ENCODE measurements at regions not wholly inside any gene's neighbourhood (a gene's known extent, or its start where the extent isn't known, plus 50 kb on each side); places are given as distances from the start of the nearest gene placed in this dataset.
"Not testable (repeated sequence)": the region's sequence is repeated elsewhere in the genome, so short reads cannot be mapped to it uniquely, and the experiment has no call there.

DNA sequence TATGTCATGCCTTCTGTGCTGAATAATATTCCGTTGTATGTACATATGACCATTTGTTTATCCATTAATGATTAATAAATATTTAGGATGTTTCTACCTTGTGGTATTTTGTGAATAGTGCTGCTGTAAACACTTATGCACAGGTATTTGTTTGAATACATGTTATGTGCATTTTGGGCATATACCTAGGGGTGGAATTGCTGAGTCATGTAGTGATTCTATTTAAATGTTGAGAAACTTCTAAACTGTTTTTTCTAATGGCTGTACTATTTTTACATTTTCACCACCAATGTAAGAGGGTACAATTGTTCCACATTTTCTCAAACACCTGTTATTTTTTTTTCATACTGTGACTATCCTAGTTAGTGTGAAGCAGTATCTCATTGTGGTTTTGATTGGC, 1318.6 kb downstream of the TECRL start:
- WGBS: 94% methylated on average over 1 of the region's 1 CpG
- Histone ChIP-seq H3K4me1 (ENCODE audit: control insufficient read depth in 2 of 2, insufficient read depth in 2 of 2, low read length in 2 of 2) (no peaks in the 10 kb centered on the region), H3K4me3 (ENCODE audit: low read length in 2 of 2) (no peak overlapping the region), H3K27ac (ENCODE audit: low read depth in 1 of 2, low read length in 1 of 2) (no peak overlapping the region), H3K27me3 (ENCODE audit: control insufficient read depth in 2 of 2, insufficient read depth in 1 of 2, low read length in 1 of 2) (no peaks in the 10 kb centered on the region), H3K9me3 (ENCODE audit: control insufficient read depth in 2 of 2, insufficient read depth in 1 of 2, low read length in 1 of 2) (peaks cover 0 to 3% of the 10 kb centered on the region in 2 donors), H3K36me3 (ENCODE audit: control insufficient read depth in 2 of 2, insufficient read depth in 2 of 2, low read length in 1 of 2) (no peaks in the 10 kb centered on the region)
- DNase-seq (ENCODE audit: low read depth in 6 of 9, low spot score in 9 of 9): no peak

DNA sequence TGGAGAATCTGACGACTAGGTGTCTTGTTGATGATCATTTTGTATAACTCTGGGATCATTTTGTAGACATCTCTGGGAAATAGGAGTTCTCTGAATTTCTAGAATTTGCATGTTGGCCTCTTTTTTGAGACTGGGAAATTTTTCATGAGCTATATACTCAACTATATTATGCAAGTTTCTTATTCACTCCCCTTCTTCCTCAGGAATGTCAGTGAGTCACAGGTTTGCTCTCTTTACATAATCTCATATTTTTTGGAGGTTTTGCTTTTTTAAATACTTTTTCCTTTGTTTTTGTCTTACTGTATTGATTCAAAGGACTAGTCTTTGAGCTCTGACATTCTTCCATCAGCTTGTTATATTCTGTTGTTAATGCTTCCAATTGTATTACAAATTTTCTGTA, 1324.2 kb downstream of the TECRL start:
- no peak overlapping the region for H3K4me3 ChIP-seq (ENCODE audit: low read length in 2 of 2)
- WGBS: 89% methylated on average over 1 of the region's 1 CpG
- H3K9me3 ChIP-seq (ENCODE audit: control insufficient read depth in 2 of 2, insufficient read depth in 1 of 2, low read length in 1 of 2): peaks cover 0 to 5% of the 10 kb centered on the region in 2 donors
- H3K4me1 ChIP-seq (ENCODE audit: control insufficient read depth in 2 of 2, insufficient read depth in 2 of 2, low read length in 2 of 2): no peaks in the 10 kb centered on the region
- DNase-seq (ENCODE audit: low read depth in 6 of 9, low spot score in 9 of 9): no peak
- H3K27ac ChIP-seq (ENCODE audit: low read depth in 1 of 2, low read length in 1 of 2): no peak overlapping the region
- no peaks in the 10 kb centered on the region for H3K36me3 ChIP-seq (ENCODE audit: control insufficient read depth in 2 of 2, insufficient read depth in 2 of 2, low read length in 1 of 2)
- no peaks in the 10 kb centered on the region for H3K27me3 ChIP-seq (ENCODE audit: control insufficient read depth in 2 of 2, insufficient read depth in 1 of 2, low read length in 1 of 2)

DNA sequence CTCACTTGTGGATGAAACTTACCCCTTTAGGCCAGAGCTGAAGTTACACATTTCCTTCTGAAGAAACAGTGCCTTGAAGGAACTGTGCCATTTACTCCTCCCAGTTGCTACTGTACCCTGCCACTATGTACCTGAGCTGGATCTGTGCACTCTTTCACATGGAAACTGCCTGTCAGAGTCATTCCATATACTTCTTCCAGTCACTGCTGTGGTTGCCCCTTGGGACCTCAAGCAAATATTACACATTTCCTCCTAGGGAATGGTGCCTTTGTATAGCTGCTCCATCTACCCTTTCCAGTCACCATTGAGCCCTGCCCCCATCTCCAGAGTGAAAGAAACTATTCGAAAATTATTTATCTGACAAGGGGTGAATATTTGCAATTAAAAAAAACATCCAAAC, 1328.3 kb downstream of the TECRL start:
- Histone ChIP-seq H3K36me3 (ENCODE audit: control insufficient read depth in 2 of 2, insufficient read depth in 2 of 2, low read length in 1 of 2) (no peaks in the 10 kb centered on the region), H3K27ac (ENCODE audit: low read depth in 1 of 2, low read length in 1 of 2) (no peak overlapping the region), H3K27me3 (ENCODE audit: control insufficient read depth in 2 of 2, insufficient read depth in 1 of 2, low read length in 1 of 2) (no peaks in the 10 kb centered on the region), H3K9me3 (ENCODE audit: control insufficient read depth in 2 of 2, insufficient read depth in 1 of 2, low read length in 1 of 2) (peaks cover 0 to 14% of the 10 kb centered on the region in 2 donors), H3K4me1 (ENCODE audit: control insufficient read depth in 2 of 2, insufficient read depth in 2 of 2, low read length in 2 of 2) (no peaks in the 10 kb centered on the region), H3K4me3 (ENCODE audit: low read length in 2 of 2) (no peak overlapping the region)
- WGBS: 80% methylated on average over 1 of the region's 1 CpG
- no peak for DNase-seq (ENCODE audit: low read depth in 6 of 9, low spot score in 9 of 9)

DNA sequence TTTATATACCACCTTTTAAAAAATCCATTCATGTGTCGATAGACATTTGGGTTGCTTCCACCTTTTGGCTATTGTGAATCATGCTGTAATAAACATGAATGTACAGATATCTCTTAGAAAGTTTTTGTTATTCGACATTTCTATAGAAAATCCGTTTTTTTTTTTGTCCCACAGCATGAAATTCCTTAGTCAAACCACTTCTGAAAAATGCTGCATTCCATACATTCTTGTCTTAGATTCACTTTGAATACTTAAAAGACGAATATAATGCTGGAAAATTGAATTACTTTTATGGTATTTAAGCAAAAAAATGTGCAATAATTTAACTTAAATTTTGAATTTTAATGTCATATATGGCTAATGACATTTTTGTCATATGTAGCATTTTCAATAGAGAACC, 1345.5 kb downstream of the TECRL start:
- no peaks in the 10 kb centered on the region for H3K4me1 ChIP-seq (ENCODE audit: control insufficient read depth in 2 of 2, insufficient read depth in 2 of 2, low read length in 2 of 2)
- H3K27me3 ChIP-seq (ENCODE audit: control insufficient read depth in 2 of 2, insufficient read depth in 1 of 2, low read length in 1 of 2): no peaks in the 10 kb centered on the region
- no peaks in the 10 kb centered on the region for H3K36me3 ChIP-seq (ENCODE audit: control insufficient read depth in 2 of 2, insufficient read depth in 2 of 2, low read length in 1 of 2)
- H3K4me3 ChIP-seq (ENCODE audit: low read length in 2 of 2): no peak overlapping the region
- 78% methylated on average over 4 of the region's 4 CpGs for WGBS
- H3K9me3 ChIP-seq (ENCODE audit: control insufficient read depth in 2 of 2, insufficient read depth in 1 of 2, low read length in 1 of 2): peaks cover 0 to 3% of the 10 kb centered on the region in 2 donors
- DNase-seq (ENCODE audit: low read depth in 6 of 9, low spot score in 9 of 9): no peak
- H3K27ac ChIP-seq (ENCODE audit: low read depth in 1 of 2, low read length in 1 of 2): no peak overlapping the region

GRCh38 chr4:63062891-63063290, 1346.4 kb downstream of the TECRL start:
- not testable (repeated sequence) for H3K9me3 ChIP-seq (ENCODE audit: control insufficient read depth in 2 of 2, insufficient read depth in 1 of 2, low read length in 1 of 2); H3K4me3 ChIP-seq (ENCODE audit: low read length in 2 of 2); H3K36me3 ChIP-seq (ENCODE audit: control insufficient read depth in 2 of 2, insufficient read depth in 2 of 2, low read length in 1 of 2); H3K4me1 ChIP-seq (ENCODE audit: control insufficient read depth in 2 of 2, insufficient read depth in 2 of 2, low read length in 2 of 2); H3K27ac ChIP-seq (ENCODE audit: low read depth in 1 of 2, low read length in 1 of 2); DNase-seq (ENCODE audit: low read depth in 6 of 9, low spot score in 9 of 9); H3K27me3 ChIP-seq (ENCODE audit: control insufficient read depth in 2 of 2, insufficient read depth in 1 of 2, low read length in 1 of 2)
- 92% methylated on average over 3 of the region's 3 CpGs for WGBS

- Histone ChIP-seq H3K27ac (ENCODE audit: low read depth in 1 of 2, low read length in 1 of 2) (no peak overlapping the region), H3K4me3 (ENCODE audit: low read length in 2 of 2) (no peak overlapping the region), H3K4me1 (ENCODE audit: control insufficient read depth in 2 of 2, insufficient read depth in 2 of 2, low read length in 2 of 2) (no peaks in the 10 kb centered on the region), H3K36me3 (ENCODE audit: control insufficient read depth in 2 of 2, insufficient read depth in 2 of 2, low read length in 1 of 2) (no peaks in the 10 kb centered on the region), H3K9me3 (ENCODE audit: control insufficient read depth in 2 of 2, insufficient read depth in 1 of 2, low read length in 1 of 2) (peaks cover 1 to 17% of the 10 kb centered on the region in 2 donors), H3K27me3 (ENCODE audit: control insufficient read depth in 2 of 2, insufficient read depth in 1 of 2, low read length in 1 of 2) (no peaks in the 10 kb centered on the region)
- no peak for DNase-seq (ENCODE audit: low read depth in 6 of 9, low spot score in 9 of 9)
- 42% methylated on average over 1 of the region's 1 CpG for WGBS
Observed at GRCh38 chr4:63049726-63050125, 1359.5 kb downstream of the TECRL start.

GRCh38 chr4:63049278-63049677, 1360.0 kb downstream of the TECRL start:
- Histone ChIP-seq H3K27me3 (ENCODE audit: control insufficient read depth in 2 of 2, insufficient read depth in 1 of 2, low read length in 1 of 2) (no peaks in the 10 kb centered on the region), H3K9me3 (ENCODE audit: control insufficient read depth in 2 of 2, insufficient read depth in 1 of 2, low read length in 1 of 2) (peaks cover 1 to 17% of the 10 kb centered on the region in 2 donors), H3K36me3 (ENCODE audit: control insufficient read depth in 2 of 2, insufficient read depth in 2 of 2, low read length in 1 of 2) (no peaks in the 10 kb centered on the region), H3K4me1 (ENCODE audit: control insufficient read depth in 2 of 2, insufficient read depth in 2 of 2, low read length in 2 of 2) (no peaks in the 10 kb centered on the region), H3K4me3 (ENCODE audit: low read length in 2 of 2) (no peak overlapping the region), H3K27ac (ENCODE audit: low read depth in 1 of 2, low read length in 1 of 2) (no peak overlapping the region)
- DNase-seq (ENCODE audit: low read depth in 6 of 9, low spot score in 9 of 9): no peak
- WGBS: 86% methylated on average over 1 of the region's 1 CpG

DNA sequence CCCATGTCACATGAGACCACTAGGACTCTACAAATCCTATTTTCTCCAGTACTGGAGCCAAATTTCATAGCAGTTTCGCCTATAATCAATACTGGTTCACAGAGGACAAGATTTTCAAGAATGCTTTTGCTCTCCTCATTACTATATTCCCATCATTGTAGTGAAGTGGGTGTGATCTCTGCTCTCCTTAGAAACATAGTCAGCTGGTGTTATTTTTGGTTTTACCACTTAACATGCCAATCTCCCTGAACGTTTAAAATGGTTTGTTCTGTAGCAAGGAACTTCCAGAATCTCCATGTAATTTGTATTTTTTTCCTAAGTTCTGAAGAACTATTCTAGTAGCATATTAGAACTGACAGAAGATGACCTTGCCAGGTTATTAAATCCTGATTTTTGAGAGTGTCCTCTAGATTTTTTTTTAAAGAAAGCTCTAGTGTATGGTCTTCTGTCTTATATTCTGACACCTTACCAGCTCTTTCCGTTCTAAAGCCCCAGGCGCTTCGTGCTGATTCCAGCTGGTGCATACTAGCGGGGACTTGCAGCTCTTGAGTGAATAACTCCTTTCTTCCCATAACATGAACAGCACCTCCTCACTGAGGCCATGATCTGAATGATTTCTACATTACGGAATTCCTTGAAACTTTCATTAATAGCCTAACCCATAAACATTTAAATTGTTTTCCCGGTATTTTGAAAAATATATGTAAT, 1372.9 kb downstream of the TECRL start:
- no peak for DNase-seq (ENCODE audit: low read depth in 6 of 9, low spot score in 9 of 9)
- H3K9me3 ChIP-seq (ENCODE audit: control insufficient read depth in 2 of 2, insufficient read depth in 1 of 2, low read length in 1 of 2): no peaks in the 10 kb centered on the region
- H3K27me3 ChIP-seq (ENCODE audit: control insufficient read depth in 2 of 2, insufficient read depth in 1 of 2, low read length in 1 of 2): no peaks in the 10 kb centered on the region
- H3K4me1 ChIP-seq (ENCODE audit: control insufficient read depth in 2 of 2, insufficient read depth in 2 of 2, low read length in 2 of 2): no peaks in the 10 kb centered on the region
- no peaks in the 10 kb centered on the region for H3K36me3 ChIP-seq (ENCODE audit: control insufficient read depth in 2 of 2, insufficient read depth in 2 of 2, low read length in 1 of 2)
- no peak overlapping the region for H3K4me3 ChIP-seq (ENCODE audit: low read length in 2 of 2)
- no peak overlapping the region for H3K27ac ChIP-seq (ENCODE audit: low read depth in 1 of 2, low read length in 1 of 2)
- 87% methylated on average over 8 of the region's 8 CpGs for WGBS

DNA sequence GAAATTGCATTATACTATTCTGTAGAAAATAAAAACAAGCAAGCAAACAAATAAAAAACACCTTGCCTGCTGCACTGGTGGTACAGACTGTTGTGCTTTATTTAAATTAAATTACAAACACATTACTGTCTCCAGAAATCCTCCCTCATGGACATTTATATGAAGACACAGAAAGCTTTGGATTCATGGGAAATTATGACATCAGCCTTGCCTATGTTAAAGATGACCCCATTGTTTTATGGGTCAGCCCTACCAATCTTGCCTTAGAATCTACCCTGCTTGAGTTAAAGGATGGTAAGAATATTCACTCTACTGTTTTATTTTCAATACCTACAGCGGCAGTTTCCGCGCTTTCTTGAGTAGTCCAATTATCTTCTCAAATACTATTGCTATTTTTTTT, 1379.9 kb downstream of the TECRL start:
- H3K36me3 ChIP-seq (ENCODE audit: control insufficient read depth in 2 of 2, insufficient read depth in 2 of 2, low read length in 1 of 2): no peaks in the 10 kb centered on the region
- H3K9me3 ChIP-seq (ENCODE audit: control insufficient read depth in 2 of 2, insufficient read depth in 1 of 2, low read length in 1 of 2): peaks cover 0 to 3% of the 10 kb centered on the region in 2 donors
- H3K4me3 ChIP-seq (ENCODE audit: low read length in 2 of 2): no peak overlapping the region
- 99% methylated on average over 3 of the region's 3 CpGs for WGBS
- no peak overlapping the region for H3K27ac ChIP-seq (ENCODE audit: low read depth in 1 of 2, low read length in 1 of 2)
- no peak for DNase-seq (ENCODE audit: low read depth in 6 of 9, low spot score in 9 of 9)
- H3K27me3 ChIP-seq (ENCODE audit: control insufficient read depth in 2 of 2, insufficient read depth in 1 of 2, low read length in 1 of 2): no peaks in the 10 kb centered on the region
- no peaks in the 10 kb centered on the region for H3K4me1 ChIP-seq (ENCODE audit: control insufficient read depth in 2 of 2, insufficient read depth in 2 of 2, low read length in 2 of 2)

All from thymus (tissue), 11 donors.